ENCODE measurements at regions not wholly inside any gene's neighbourhood (a gene's known extent, or its start where the extent isn't known, plus 50 kb on each side); places are given as distances from the start of the nearest gene placed in this dataset.

GRCh38 chr11:115715251-115715770 lies 211.1 kb upstream of the CADM1 start:
- no peak overlapping the region for H3K4me3 ChIP-seq (ENCODE audit: control insufficient read depth, low read depth, low read length)
- TF ChIP-seq CTCF (IDR thresholded peaks at IDR 0.05; ENCODE audit: control insufficient read depth, insufficient read depth, low read depth, low read length, missing control alignments) = no peak
- no peak for DNase-seq (ENCODE audit: low read depth)

GRCh38 chr11:115712296-115712695 lies 208.1 kb upstream of the CADM1 start:
- no peak for DNase-seq (ENCODE audit: low read depth)
- no peak overlapping the region for H3K4me3 ChIP-seq (ENCODE audit: control insufficient read depth, low read depth, low read length)
- TF ChIP-seq CTCF (IDR thresholded peaks at IDR 0.05; ENCODE audit: control insufficient read depth, insufficient read depth, low read depth, low read length, missing control alignments) = no peak

GRCh38 chr11:115710980-115711379 lies 206.8 kb upstream of the CADM1 start:
- no peak overlapping the region for H3K4me3 ChIP-seq (ENCODE audit: control insufficient read depth, low read depth, low read length)
- no peak for TF ChIP-seq CTCF (IDR thresholded peaks at IDR 0.05; ENCODE audit: control insufficient read depth, insufficient read depth, low read depth, low read length, missing control alignments)
- DNase-seq (ENCODE audit: low read depth) = no peak

- TF ChIP-seq CTCF (IDR thresholded peaks at IDR 0.05; ENCODE audit: control insufficient read depth, insufficient read depth, low read depth, low read length, missing control alignments) = no peak
- no peak overlapping the region for H3K4me3 ChIP-seq (ENCODE audit: control insufficient read depth, low read depth, low read length)
- no peak for DNase-seq (ENCODE audit: low read depth)
These were observed 206.2 kb upstream of the CADM1 start for GRCh38 chr11:115710426-115710825.

- no peak for TF ChIP-seq CTCF (IDR thresholded peaks at IDR 0.05; ENCODE audit: control insufficient read depth, insufficient read depth, low read depth, low read length, missing control alignments)
- DNase-seq (ENCODE audit: low read depth) = no peak
- no peak overlapping the region for H3K4me3 ChIP-seq (ENCODE audit: control insufficient read depth, low read depth, low read length)
These were observed 205.1 kb upstream of the CADM1 start for GRCh38 chr11:115709297-115709696.

- DNase-seq (ENCODE audit: low read depth) = no peak
- H3K4me3 ChIP-seq (ENCODE audit: control insufficient read depth, low read depth, low read length) = no peak overlapping the region
- no peak for TF ChIP-seq CTCF (IDR thresholded peaks at IDR 0.05; ENCODE audit: control insufficient read depth, insufficient read depth, low read depth, low read length, missing control alignments)
These were observed 203.1 kb upstream of the CADM1 start for GRCh38 chr11:115707180-115707905.

All from AG09309 (cell line).